ENCODE measurements at regions not wholly inside any gene's neighbourhood (a gene's known extent, or its start where the extent isn't known, plus 50 kb on each side); places are given as distances from the start of the nearest gene placed in this dataset.

DNA sequence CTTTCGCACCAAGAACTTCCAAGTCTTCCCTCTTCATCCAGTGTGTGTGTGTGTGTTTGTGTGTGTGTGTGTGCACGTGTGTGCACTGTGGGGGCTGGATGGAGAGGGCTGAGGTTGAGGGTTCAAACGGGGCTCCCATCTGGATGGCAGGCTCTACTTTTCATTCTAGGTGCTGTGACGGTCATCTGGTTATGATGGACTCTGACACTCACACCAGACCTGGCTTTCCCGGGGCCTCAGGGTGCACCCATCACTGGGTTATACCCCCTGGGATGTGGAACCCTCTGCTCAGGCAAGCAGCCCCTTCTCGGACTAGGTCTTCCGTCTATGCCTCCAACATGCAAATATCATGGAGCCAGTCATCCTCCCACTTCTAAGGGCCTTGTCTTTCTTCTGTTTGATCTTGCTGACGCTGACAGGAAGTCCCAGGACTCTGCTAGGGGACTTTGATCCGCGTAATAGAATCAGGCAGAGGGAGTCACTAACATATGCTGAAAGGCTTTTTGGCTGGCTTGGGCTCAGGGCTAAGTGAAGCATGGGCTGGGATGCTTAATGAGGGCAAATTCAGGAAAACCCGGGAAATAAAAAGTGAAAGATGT is 313.6 kb downstream of the CDC5L start:
- Histone ChIP-seq H3K4me3 (ENCODE audit: insufficient read depth, low read depth, low read length) (no peak overlapping the region), H3K27ac (ENCODE audit: insufficient read depth, low read depth, low read length, poor library complexity, severe bottlenecking) (no peak overlapping the region), H3K36me3 (ENCODE audit: control insufficient read depth, insufficient read depth, low read length) (no peaks in the 10 kb centered on the region), H3K9me3 (ENCODE audit: control insufficient read depth, low read length) (no peaks in the 10 kb centered on the region), H3K4me1 (ENCODE audit: control insufficient read depth, insufficient read depth, low read length) (peaks cover 15% of the 10 kb centered on the region), H3K27me3 (ENCODE audit: control insufficient read depth, insufficient read depth, low read length, poor library complexity, severe bottlenecking) (no peaks in the 10 kb centered on the region)
- 75 to 76% methylated on average over 11 of the region's 11 CpGs for WGBS, 2 experiments

- no peak overlapping the region for H3K27ac ChIP-seq (ENCODE audit: insufficient read depth, low read depth, low read length, poor library complexity, severe bottlenecking)
- 45 to 51% methylated on average over 12 of the region's 12 CpGs for WGBS, 2 experiments
Observed at GRCh38 chr6:44701637-44702101, 314.2 kb downstream of the CDC5L start.

DNA sequence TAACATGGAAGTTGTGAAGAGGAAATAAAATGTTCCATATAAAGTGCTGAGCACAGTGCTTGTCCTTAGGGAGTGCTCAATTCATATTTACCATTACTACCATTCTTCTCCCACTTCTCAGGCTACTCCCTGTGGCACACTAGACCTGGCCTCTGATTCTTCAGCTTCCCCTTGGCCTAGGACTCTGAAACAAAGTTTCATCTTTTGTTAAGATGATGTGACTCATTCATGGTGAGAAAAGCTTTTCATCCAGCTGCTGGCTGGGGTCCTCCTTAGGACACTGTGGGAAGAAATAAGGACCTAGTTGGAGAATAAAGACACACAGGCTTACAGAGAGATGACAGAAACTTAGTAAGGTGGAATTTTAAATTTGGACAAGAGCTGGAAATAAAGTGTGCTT is 314.8 kb downstream of the CDC5L start:
- H3K4me1 ChIP-seq (ENCODE audit: control insufficient read depth, insufficient read depth, low read length), result peaks cover 15% of the 10 kb centered on the region
- H3K4me3 ChIP-seq (ENCODE audit: insufficient read depth, low read depth, low read length), result no peak overlapping the region
- H3K27ac ChIP-seq (ENCODE audit: insufficient read depth, low read depth, low read length, poor library complexity, severe bottlenecking), result no peak overlapping the region
- no peaks in the 10 kb centered on the region for H3K36me3 ChIP-seq (ENCODE audit: control insufficient read depth, insufficient read depth, low read length)
- no peaks in the 10 kb centered on the region for H3K9me3 ChIP-seq (ENCODE audit: control insufficient read depth, low read length)
- no peaks in the 10 kb centered on the region for H3K27me3 ChIP-seq (ENCODE audit: control insufficient read depth, insufficient read depth, low read length, poor library complexity, severe bottlenecking)

More at GRCh38 chr6:44701637-44702101, 314.2 kb downstream of the CDC5L start:
- Histone ChIP-seq H3K9me3 (ENCODE audit: control insufficient read depth, low read length) (no peaks in the 10 kb centered on the region), H3K4me3 (ENCODE audit: insufficient read depth, low read depth, low read length) (no peak overlapping the region), H3K27me3 (ENCODE audit: control insufficient read depth, insufficient read depth, low read length, poor library complexity, severe bottlenecking) (no peaks in the 10 kb centered on the region), H3K36me3 (ENCODE audit: control insufficient read depth, insufficient read depth, low read length) (no peaks in the 10 kb centered on the region), H3K4me1 (ENCODE audit: control insufficient read depth, insufficient read depth, low read length) (peaks cover 15% of the 10 kb centered on the region)

DNA sequence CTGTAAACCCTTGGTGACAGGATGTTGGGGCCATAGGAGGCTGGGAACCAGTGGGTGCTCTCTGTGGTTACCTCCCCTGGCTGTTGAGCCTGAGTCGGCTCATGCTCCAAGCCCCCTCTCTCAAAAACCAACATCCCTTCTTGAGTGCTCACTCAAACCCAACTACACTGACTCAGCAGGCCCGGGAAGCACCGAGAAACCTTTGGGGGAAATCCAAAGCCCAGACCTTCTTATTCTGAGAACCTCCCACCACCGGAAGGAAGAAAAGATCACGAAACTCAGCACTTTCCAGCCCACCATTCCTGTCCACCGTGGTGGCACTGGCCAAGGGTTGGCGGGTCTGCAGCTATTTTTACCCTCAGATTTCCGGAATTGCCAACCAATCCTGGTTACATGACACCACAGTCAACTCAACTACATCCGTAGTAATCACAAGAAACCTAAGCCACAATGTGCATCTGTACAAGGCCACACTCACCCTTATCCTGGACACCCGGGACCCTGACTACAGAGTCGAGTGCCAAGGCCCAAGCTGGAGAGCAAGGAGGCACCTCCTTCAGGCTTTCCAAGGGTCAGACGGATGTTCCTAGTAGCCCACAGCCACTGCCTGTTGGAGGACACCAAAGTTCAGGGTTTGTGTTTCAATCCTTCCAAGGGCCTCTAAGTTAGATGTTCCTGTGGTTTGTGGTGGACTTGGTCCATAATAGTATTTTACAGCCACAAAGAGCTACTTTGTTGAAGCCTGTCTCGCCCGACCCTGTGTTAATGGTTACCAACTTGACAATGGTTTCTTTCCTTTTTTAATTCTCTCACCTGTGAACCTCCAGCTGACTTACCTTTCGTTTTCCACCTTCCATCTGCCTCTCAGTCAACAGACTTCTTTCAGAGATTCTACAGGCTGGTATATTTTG is 317.0 kb downstream of the CDC5L start:
- Histone ChIP-seq H3K27me3 (ENCODE audit: control insufficient read depth, insufficient read depth, low read length, poor library complexity, severe bottlenecking) (no peaks in the 10 kb centered on the region), H3K27ac (ENCODE audit: insufficient read depth, low read depth, low read length, poor library complexity, severe bottlenecking) (no peak overlapping the region), H3K4me3 (ENCODE audit: insufficient read depth, low read depth, low read length) (no peak overlapping the region), H3K9me3 (ENCODE audit: control insufficient read depth, low read length) (no peaks in the 10 kb centered on the region), H3K4me1 (ENCODE audit: control insufficient read depth, insufficient read depth, low read length) (peaks cover 15% of the 10 kb centered on the region), H3K36me3 (ENCODE audit: control insufficient read depth, insufficient read depth, low read length) (no peaks in the 10 kb centered on the region)
- 91 to 95% methylated on average over 15 of the region's 15 CpGs for WGBS, 2 experiments

- Histone ChIP-seq H3K27ac (ENCODE audit: insufficient read depth, low read depth, low read length, poor library complexity, severe bottlenecking) (no peak overlapping the region), H3K4me3 (ENCODE audit: insufficient read depth, low read depth, low read length) (no peak overlapping the region)
Observed at GRCh38 chr6:44705596-44705995, 318.1 kb downstream of the CDC5L start.

DNA sequence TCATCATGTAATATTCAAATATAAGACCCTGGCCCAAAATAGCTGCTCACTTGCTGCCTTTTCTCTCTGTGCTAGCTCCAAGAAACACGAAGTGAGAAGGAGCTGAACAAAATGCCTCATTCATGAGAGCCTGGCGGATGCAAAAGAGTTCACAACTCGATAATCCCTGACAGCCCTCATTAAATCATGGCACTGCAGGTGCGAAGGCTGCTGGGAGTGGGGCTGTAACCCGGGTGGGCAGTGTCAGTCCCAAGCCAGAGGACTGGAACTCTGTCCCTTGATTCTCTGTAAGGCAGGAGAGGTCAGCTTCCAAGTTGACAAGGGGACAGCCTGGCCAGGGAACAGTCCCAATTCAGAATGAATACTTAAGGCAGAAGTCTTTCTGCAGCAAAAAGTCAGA is 318.5 kb downstream of the CDC5L start:
- Histone ChIP-seq H3K4me3 (ENCODE audit: insufficient read depth, low read depth, low read length) (no peak overlapping the region), H3K27ac (ENCODE audit: insufficient read depth, low read depth, low read length, poor library complexity, severe bottlenecking) (no peak overlapping the region), H3K4me1 (ENCODE audit: control insufficient read depth, insufficient read depth, low read length) (peaks cover 15% of the 10 kb centered on the region), H3K9me3 (ENCODE audit: control insufficient read depth, low read length) (no peaks in the 10 kb centered on the region), H3K36me3 (ENCODE audit: control insufficient read depth, insufficient read depth, low read length) (no peaks in the 10 kb centered on the region), H3K27me3 (ENCODE audit: control insufficient read depth, insufficient read depth, low read length, poor library complexity, severe bottlenecking) (no peaks in the 10 kb centered on the region)
- 92 to 93% methylated on average over 5 of the region's 5 CpGs for WGBS, 2 experiments

More at GRCh38 chr6:44705596-44705995, 318.1 kb downstream of the CDC5L start:
- Histone ChIP-seq H3K36me3 (ENCODE audit: control insufficient read depth, insufficient read depth, low read length) (no peaks in the 10 kb centered on the region), H3K4me1 (ENCODE audit: control insufficient read depth, insufficient read depth, low read length) (peaks cover 15% of the 10 kb centered on the region), H3K27me3 (ENCODE audit: control insufficient read depth, insufficient read depth, low read length, poor library complexity, severe bottlenecking) (no peaks in the 10 kb centered on the region), H3K9me3 (ENCODE audit: control insufficient read depth, low read length) (no peaks in the 10 kb centered on the region)
- WGBS, 2 experiments, result 95 to 97% methylated on average over 3 to 4 of the region's 4 CpGs

GRCh38 chr6:44708208-44708607 is 320.7 kb downstream of the CDC5L start:
- Histone ChIP-seq H3K4me3 (ENCODE audit: insufficient read depth, low read depth, low read length) (no peak overlapping the region), H3K27me3 (ENCODE audit: control insufficient read depth, insufficient read depth, low read length, poor library complexity, severe bottlenecking) (no peaks in the 10 kb centered on the region), H3K27ac (ENCODE audit: insufficient read depth, low read depth, low read length, poor library complexity, severe bottlenecking) (no peak overlapping the region), H3K36me3 (ENCODE audit: control insufficient read depth, insufficient read depth, low read length) (no peaks in the 10 kb centered on the region), H3K9me3 (ENCODE audit: control insufficient read depth, low read length) (no peaks in the 10 kb centered on the region), H3K4me1 (ENCODE audit: control insufficient read depth, insufficient read depth, low read length) (peaks cover 8% of the 10 kb centered on the region)
- WGBS, 2 experiments, result 90% methylated on average over 5 of the region's 5 CpGs

- Histone ChIP-seq H3K4me1 (ENCODE audit: control insufficient read depth, insufficient read depth, low read length) (peaks cover 8% of the 10 kb centered on the region), H3K27ac (ENCODE audit: insufficient read depth, low read depth, low read length, poor library complexity, severe bottlenecking) (peak overlapping the region; percentile 28), H3K36me3 (ENCODE audit: control insufficient read depth, insufficient read depth, low read length) (no peaks in the 10 kb centered on the region), H3K4me3 (ENCODE audit: insufficient read depth, low read depth, low read length) (no peak overlapping the region), H3K9me3 (ENCODE audit: control insufficient read depth, low read length) (no peaks in the 10 kb centered on the region), H3K27me3 (ENCODE audit: control insufficient read depth, insufficient read depth, low read length, poor library complexity, severe bottlenecking) (no peaks in the 10 kb centered on the region)
- WGBS, 2 experiments, result 51 to 58% methylated on average over 6 of the region's 6 CpGs
Observed at GRCh38 chr6:44712353-44713111, 325.0 kb downstream of the CDC5L start.

DNA sequence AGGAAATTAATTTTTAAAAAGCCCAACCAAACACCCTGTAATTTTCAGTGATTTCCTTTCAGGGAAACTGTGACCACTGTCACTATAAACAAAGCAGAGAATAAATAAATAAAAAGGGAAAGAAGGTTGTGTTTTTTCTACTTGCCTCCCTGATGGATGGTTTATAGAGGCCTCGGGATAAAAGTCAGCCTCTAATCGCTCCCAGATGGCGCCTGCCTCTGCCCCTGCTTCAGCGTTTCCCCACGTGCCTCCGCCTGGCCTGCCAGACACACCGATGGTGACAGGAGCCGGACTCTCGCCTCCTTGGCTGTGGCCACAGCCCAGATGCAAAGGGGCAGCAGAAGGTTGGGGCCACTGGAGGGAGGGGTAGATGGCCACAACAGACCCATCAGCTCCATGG is 327.7 kb downstream of the CDC5L start:
- Histone ChIP-seq H3K27me3 (ENCODE audit: control insufficient read depth, insufficient read depth, low read length, poor library complexity, severe bottlenecking) (no peaks in the 10 kb centered on the region), H3K27ac (ENCODE audit: insufficient read depth, low read depth, low read length, poor library complexity, severe bottlenecking) (no peak overlapping the region), H3K4me1 (ENCODE audit: control insufficient read depth, insufficient read depth, low read length) (peaks cover 8% of the 10 kb centered on the region), H3K36me3 (ENCODE audit: control insufficient read depth, insufficient read depth, low read length) (no peaks in the 10 kb centered on the region), H3K9me3 (ENCODE audit: control insufficient read depth, low read length) (no peaks in the 10 kb centered on the region), H3K4me3 (ENCODE audit: insufficient read depth, low read depth, low read length) (no peak overlapping the region)
- 94 to 97% methylated on average over 9 of the region's 9 CpGs for WGBS, 2 experiments

DNA sequence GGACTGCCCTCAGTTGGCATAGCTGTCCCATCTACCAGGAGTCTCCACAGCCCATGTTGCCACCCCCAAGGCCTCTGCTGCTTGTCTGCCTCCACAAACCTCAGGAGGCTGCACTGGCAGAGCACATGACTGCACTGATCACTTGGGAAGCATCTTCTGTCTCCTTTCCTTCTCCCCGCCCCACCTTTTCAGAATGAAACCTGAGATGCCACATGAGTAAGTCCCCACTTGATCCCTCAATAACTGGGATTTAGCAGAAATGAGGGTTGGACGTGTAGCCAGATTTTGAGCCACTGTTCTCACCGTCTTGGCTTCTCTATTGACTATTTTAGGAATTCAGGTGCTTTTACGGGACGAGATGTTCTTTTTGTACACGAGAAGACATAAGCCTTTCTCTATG is 328.4 kb downstream of the CDC5L start:
- H3K9me3 ChIP-seq (ENCODE audit: control insufficient read depth, low read length), result no peaks in the 10 kb centered on the region
- no peaks in the 10 kb centered on the region for H3K36me3 ChIP-seq (ENCODE audit: control insufficient read depth, insufficient read depth, low read length)
- WGBS, 2 experiments, result 83 to 84% methylated on average over 6 of the region's 6 CpGs
- H3K4me1 ChIP-seq (ENCODE audit: control insufficient read depth, insufficient read depth, low read length), result peaks cover 8% of the 10 kb centered on the region
- no peaks in the 10 kb centered on the region for H3K27me3 ChIP-seq (ENCODE audit: control insufficient read depth, insufficient read depth, low read length, poor library complexity, severe bottlenecking)
- no peak overlapping the region for H3K4me3 ChIP-seq (ENCODE audit: insufficient read depth, low read depth, low read length)
- no peak overlapping the region for H3K27ac ChIP-seq (ENCODE audit: insufficient read depth, low read depth, low read length, poor library complexity, severe bottlenecking)
